ENCODE measurements at regions not wholly inside any gene's neighbourhood (a gene's known extent, or its start where the extent isn't known, plus 50 kb on each side); places are given as distances from the start of the nearest gene placed in this dataset.

- H3K4me3 ChIP-seq (replicated peaks; ENCODE audit: insufficient read depth, low read length), result no peak overlapping the region
- H3K27me3 ChIP-seq (ENCODE audit: insufficient read depth, poor library complexity, severe bottlenecking), result no peaks in the 10 kb centered on the region
- no peak for TF ChIP-seq POLR2AphosphoS5 (IDR thresholded peaks at IDR 0.05; ENCODE audit: low read depth)
- TF ChIP-seq, protein P1, sequence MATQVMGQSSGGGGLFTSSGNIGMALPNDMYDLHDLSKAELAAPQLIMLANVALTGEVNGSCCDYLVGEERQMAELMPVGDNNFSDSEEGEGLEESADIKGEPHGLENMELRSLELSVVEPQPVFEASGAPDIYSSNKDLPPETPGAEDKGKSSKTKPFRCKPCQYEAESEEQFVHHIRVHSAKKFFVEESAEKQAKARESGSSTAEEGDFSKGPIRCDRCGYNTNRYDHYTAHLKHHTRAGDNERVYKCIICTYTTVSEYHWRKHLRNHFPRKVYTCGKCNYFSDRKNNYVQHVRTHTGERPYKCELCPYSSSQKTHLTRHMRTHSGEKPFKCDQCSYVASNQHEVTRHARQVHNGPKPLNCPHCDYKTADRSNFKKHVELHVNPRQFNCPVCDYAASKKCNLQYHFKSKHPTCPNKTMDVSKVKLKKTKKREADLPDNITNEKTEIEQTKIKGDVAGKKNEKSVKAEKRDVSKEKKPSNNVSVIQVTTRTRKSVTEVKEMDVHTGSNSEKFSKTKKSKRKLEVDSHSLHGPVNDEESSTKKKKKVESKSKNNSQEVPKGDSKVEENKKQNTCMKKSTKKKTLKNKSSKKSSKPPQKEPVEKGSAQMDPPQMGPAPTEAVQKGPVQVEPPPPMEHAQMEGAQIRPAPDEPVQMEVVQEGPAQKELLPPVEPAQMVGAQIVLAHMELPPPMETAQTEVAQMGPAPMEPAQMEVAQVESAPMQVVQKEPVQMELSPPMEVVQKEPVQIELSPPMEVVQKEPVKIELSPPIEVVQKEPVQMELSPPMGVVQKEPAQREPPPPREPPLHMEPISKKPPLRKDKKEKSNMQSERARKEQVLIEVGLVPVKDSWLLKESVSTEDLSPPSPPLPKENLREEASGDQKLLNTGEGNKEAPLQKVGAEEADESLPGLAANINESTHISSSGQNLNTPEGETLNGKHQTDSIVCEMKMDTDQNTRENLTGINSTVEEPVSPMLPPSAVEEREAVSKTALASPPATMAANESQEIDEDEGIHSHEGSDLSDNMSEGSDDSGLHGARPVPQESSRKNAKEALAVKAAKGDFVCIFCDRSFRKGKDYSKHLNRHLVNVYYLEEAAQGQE (IDR thresholded peaks at IDR 0.05; ENCODE audit: insufficient replicate concordance, low read depth), result no peak
- no peak overlapping the region for H3K27ac ChIP-seq (replicated peaks)
- DNase-seq (ENCODE audit: low read depth in 1 of 2, low spot score in 1 of 2), result no peak
Observed at GRCh38 chr7:142548978-142549377, 200.3 kb upstream of the PRSS1 start.

GRCh38 chr7:142546452-142546851 is 202.8 kb upstream of the PRSS1 start:
- no peak overlapping the region for H3K27ac ChIP-seq (replicated peaks)

GRCh38 chr7:142542942-142543341 is 206.3 kb upstream of the PRSS1 start:
- TF ChIP-seq GABPA (IDR thresholded peaks at IDR 0.05; ENCODE audit: low read depth), result no peak
- TF ChIP-seq SPI1 (IDR thresholded peaks at IDR 0.05; ENCODE audit: borderline replicate concordance, low read depth), result no peak
- TF ChIP-seq, protein P2, sequence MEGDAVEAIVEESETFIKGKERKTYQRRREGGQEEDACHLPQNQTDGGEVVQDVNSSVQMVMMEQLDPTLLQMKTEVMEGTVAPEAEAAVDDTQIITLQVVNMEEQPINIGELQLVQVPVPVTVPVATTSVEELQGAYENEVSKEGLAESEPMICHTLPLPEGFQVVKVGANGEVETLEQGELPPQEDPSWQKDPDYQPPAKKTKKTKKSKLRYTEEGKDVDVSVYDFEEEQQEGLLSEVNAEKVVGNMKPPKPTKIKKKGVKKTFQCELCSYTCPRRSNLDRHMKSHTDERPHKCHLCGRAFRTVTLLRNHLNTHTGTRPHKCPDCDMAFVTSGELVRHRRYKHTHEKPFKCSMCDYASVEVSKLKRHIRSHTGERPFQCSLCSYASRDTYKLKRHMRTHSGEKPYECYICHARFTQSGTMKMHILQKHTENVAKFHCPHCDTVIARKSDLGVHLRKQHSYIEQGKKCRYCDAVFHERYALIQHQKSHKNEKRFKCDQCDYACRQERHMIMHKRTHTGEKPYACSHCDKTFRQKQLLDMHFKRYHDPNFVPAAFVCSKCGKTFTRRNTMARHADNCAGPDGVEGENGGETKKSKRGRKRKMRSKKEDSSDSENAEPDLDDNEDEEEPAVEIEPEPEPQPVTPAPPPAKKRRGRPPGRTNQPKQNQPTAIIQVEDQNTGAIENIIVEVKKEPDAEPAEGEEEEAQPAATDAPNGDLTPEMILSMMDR (IDR thresholded peaks at IDR 0.05; ENCODE audit: insufficient read depth, low read length), result no peak
- TF ChIP-seq POLR2AphosphoS5 (IDR thresholded peaks at IDR 0.05; ENCODE audit: low read depth), result no peak
- TF ChIP-seq, protein P1 (IDR thresholded peaks at IDR 0.05; ENCODE audit: insufficient replicate concordance, low read depth), result no peak
- no peak overlapping the region for H3K4me3 ChIP-seq (replicated peaks; ENCODE audit: insufficient read depth, low read length)
- no peak overlapping the region for H3K27ac ChIP-seq (replicated peaks)
- no peaks in the 10 kb centered on the region for H3K27me3 ChIP-seq (ENCODE audit: insufficient read depth, poor library complexity, severe bottlenecking)
- peak in 1 of 2 experiments; percentile 35 for DNase-seq (ENCODE audit: low read depth in 1 of 2, low spot score in 1 of 2)

More at GRCh38 chr7:142546452-142546851, 202.8 kb upstream of the PRSS1 start:
- H3K4me3 ChIP-seq (replicated peaks; ENCODE audit: insufficient read depth, low read length), result no peak overlapping the region
- H3K27me3 ChIP-seq (ENCODE audit: insufficient read depth, poor library complexity, severe bottlenecking), result no peaks in the 10 kb centered on the region
- TF ChIP-seq, protein P2 (IDR thresholded peaks at IDR 0.05; ENCODE audit: insufficient read depth, low read length), result no peak
- TF ChIP-seq POLR2AphosphoS5 (IDR thresholded peaks at IDR 0.05; ENCODE audit: low read depth) (no peak), SPI1 (IDR thresholded peaks at IDR 0.05; ENCODE audit: borderline replicate concordance, low read depth) (no peak), GABPA (IDR thresholded peaks at IDR 0.05; ENCODE audit: low read depth) (no peak)
- TF ChIP-seq, protein P1 (IDR thresholded peaks at IDR 0.05; ENCODE audit: insufficient replicate concordance, low read depth), result no peak
- no peak for DNase-seq (ENCODE audit: low read depth in 1 of 2, low spot score in 1 of 2)
